NB4 (cell line): ENCODE measurements at regions not wholly inside any gene's neighbourhood (a gene's known extent, or its start where the extent isn't known, plus 50 kb on each side); places are given as distances from the start of the nearest gene placed in this dataset.

ENCODE experiments used
- DNase-seq: peaks from one replicate; pipeline ENCODE4 v3.0.0; 2010; ENCODE audit warnings: low read depth
- H3K4me3 ChIP-seq: one replicate; pipeline ENCODE4 v1.5.1; 2011; ENCODE audit warnings: mild to moderate bottlenecking, low read depth, low read length, moderate library complexity
- CTCF ChIP-seq: IDR thresholded peaks from one replicate; pipeline ENCODE4 v1.5.1; 2012; ENCODE audit warnings: low read depth, low read length
- MAX ChIP-seq: IDR thresholded peaks from 2 replicates; pipeline ENCODE4 v1.6.1; 2011; ENCODE audit warnings: low read depth, low read length
- MYC ChIP-seq: IDR thresholded peaks from 2 replicates; pipeline ENCODE4 v1.6.1; 2011; ENCODE audit warnings: low read depth, low read length
- POLR2A ChIP-seq: IDR thresholded peaks from 2 replicates; pipeline ENCODE4 v1.6.1; 2011; ENCODE audit warnings: mild to moderate bottlenecking; ENCODE audit not compliant: insufficient read length; ENCODE audit errors: extremely low read depth

- TF ChIP-seq MYC (no peak), POLR2A (no peak)
- no peak overlapping the region for H3K4me3 ChIP-seq
- no peak for DNase-seq
These were observed 185.5 kb upstream of the NFIA start for GRCh38 chr1:60896701-60897363.

- no peak for DNase-seq
- H3K4me3 ChIP-seq = no peak overlapping the region
- TF ChIP-seq CTCF = no peak
- no peak for TF ChIP-seq MYC
- TF ChIP-seq MAX = no peak
- no peak for TF ChIP-seq POLR2A
These were observed 186.7 kb upstream of the NFIA start for GRCh38 chr1:60895701-60896100.

- DNase-seq = no peak
- TF ChIP-seq POLR2A = no peak
- no peak for TF ChIP-seq CTCF
- TF ChIP-seq MAX = no peak
- no peak for TF ChIP-seq MYC
- no peak overlapping the region for H3K4me3 ChIP-seq
These were observed 187.1 kb upstream of the NFIA start for GRCh38 chr1:60895252-60895651.

GRCh38 chr1:60894741-60895140 is 187.6 kb upstream of the NFIA start:
- TF ChIP-seq MAX (no peak), MYC (no peak), CTCF (no peak), POLR2A (no peak)
- DNase-seq = no peak
- no peak overlapping the region for H3K4me3 ChIP-seq

- no peak for DNase-seq
- no peak for TF ChIP-seq POLR2A
- no peak for TF ChIP-seq CTCF
- no peak overlapping the region for H3K4me3 ChIP-seq
These were observed 188.2 kb upstream of the NFIA start for GRCh38 chr1:60894130-60894529.

- no peak for DNase-seq
- no peak for TF ChIP-seq POLR2A
- no peak for TF ChIP-seq MYC
- TF ChIP-seq MAX = no peak
- TF ChIP-seq CTCF = no peak
- no peak overlapping the region for H3K4me3 ChIP-seq
These were observed 189.0 kb upstream of the NFIA start for GRCh38 chr1:60893136-60893930.
